HUES48 (cell line): ENCODE measurements at regions not wholly inside any gene's neighbourhood (a gene's known extent, or its start where the extent isn't known, plus 50 kb on each side); places are given as distances from the start of the nearest gene placed in this dataset.

Experiments used
- H3K27ac ChIP-seq: one replicate; pipeline ENCODE4 v1.7.0; 2013; ENCODE audit warnings: low read depth, low read length, inconsistent platforms
- H3K27me3 ChIP-seq: 2 replicates; pipeline ENCODE4 v1.6.1; 2013; ENCODE audit warnings: mild to moderate bottlenecking, low read length; ENCODE audit not compliant: control insufficient read depth, insufficient read depth
- H3K36me3 ChIP-seq: 2 replicates; pipeline ENCODE4 v1.6.1; 2013; ENCODE audit warnings: low read length; ENCODE audit not compliant: control insufficient read depth, insufficient read depth
- H3K4me1 ChIP-seq: 2 replicates; pipeline ENCODE4 v1.6.1; 2013; ENCODE audit warnings: mild to moderate bottlenecking, low read length; ENCODE audit not compliant: control insufficient read depth, insufficient read depth
- H3K4me3 ChIP-seq: 2 replicates; pipeline ENCODE4 v1.5.1; 2013; ENCODE audit warnings: mild to moderate bottlenecking, low read depth, low read length
- H3K9ac ChIP-seq: 2 replicates; pipeline ENCODE4 v1.6.1; 2013; ENCODE audit warnings: mild to moderate bottlenecking, low read depth, low read length, moderate library complexity
- H3K9me3 ChIP-seq: 2 replicates; pipeline ENCODE4 v1.6.1; 2013; ENCODE audit warnings: low read length; ENCODE audit not compliant: control insufficient read depth, insufficient read depth

GRCh38 chr7:46349490-46349889, 428.4 kb upstream of the IGFBP3 start:
- Histone ChIP-seq H3K9me3 (no peaks in the 10 kb centered on the region), H3K9ac (no peak overlapping the region), H3K4me3 (no peak overlapping the region), H3K36me3 (no peaks in the 10 kb centered on the region), H3K27me3 (no peaks in the 10 kb centered on the region), H3K27ac (no peak overlapping the region), H3K4me1 (no peaks in the 10 kb centered on the region)

- no peaks in the 10 kb centered on the region for H3K36me3 ChIP-seq
- H3K4me3 ChIP-seq: no peak overlapping the region
- no peak overlapping the region for H3K9ac ChIP-seq
- H3K27ac ChIP-seq: no peak overlapping the region
- H3K4me1 ChIP-seq: no peaks in the 10 kb centered on the region
- no peaks in the 10 kb centered on the region for H3K27me3 ChIP-seq
- H3K9me3 ChIP-seq: no peaks in the 10 kb centered on the region
Measured at GRCh38 chr7:46344533-46344932, 423.5 kb upstream of the IGFBP3 start.

GRCh38 chr7:46343802-46344201, 422.7 kb upstream of the IGFBP3 start:
- no peak overlapping the region for H3K27ac ChIP-seq
- no peak overlapping the region for H3K4me3 ChIP-seq
- no peaks in the 10 kb centered on the region for H3K36me3 ChIP-seq
- no peaks in the 10 kb centered on the region for H3K9me3 ChIP-seq
- no peak overlapping the region for H3K9ac ChIP-seq
- H3K4me1 ChIP-seq: no peaks in the 10 kb centered on the region
- H3K27me3 ChIP-seq: no peaks in the 10 kb centered on the region

GRCh38 chr7:46322937-46323336, 401.9 kb upstream of the IGFBP3 start:
- Histone ChIP-seq H3K27ac (no peak overlapping the region), H3K9ac (no peak overlapping the region), H3K9me3 (no peaks in the 10 kb centered on the region), H3K4me1 (no peaks in the 10 kb centered on the region), H3K27me3 (no peaks in the 10 kb centered on the region), H3K36me3 (no peaks in the 10 kb centered on the region), H3K4me3 (no peak overlapping the region)

- H3K36me3 ChIP-seq: no peaks in the 10 kb centered on the region
- no peaks in the 10 kb centered on the region for H3K9me3 ChIP-seq
- no peak overlapping the region for H3K9ac ChIP-seq
- no peak overlapping the region for H3K27ac ChIP-seq
- no peaks in the 10 kb centered on the region for H3K4me1 ChIP-seq
- no peak overlapping the region for H3K4me3 ChIP-seq
- H3K27me3 ChIP-seq: no peaks in the 10 kb centered on the region
Measured at GRCh38 chr7:46321556-46322205, 400.6 kb upstream of the IGFBP3 start.

- Histone ChIP-seq H3K9ac (no peak overlapping the region), H3K27me3 (no peaks in the 10 kb centered on the region), H3K27ac (no peak overlapping the region), H3K4me3 (no peak overlapping the region), H3K4me1 (no peaks in the 10 kb centered on the region), H3K36me3 (no peaks in the 10 kb centered on the region), H3K9me3 (no peaks in the 10 kb centered on the region)
Measured at GRCh38 chr7:46320956-46321355, 399.9 kb upstream of the IGFBP3 start.

GRCh38 chr7:46319841-46320240, 398.8 kb upstream of the IGFBP3 start:
- no peaks in the 10 kb centered on the region for H3K27me3 ChIP-seq
- H3K9ac ChIP-seq: no peak overlapping the region
- H3K36me3 ChIP-seq: no peaks in the 10 kb centered on the region
- H3K4me3 ChIP-seq: no peak overlapping the region
- no peaks in the 10 kb centered on the region for H3K4me1 ChIP-seq
- no peak overlapping the region for H3K27ac ChIP-seq
- no peaks in the 10 kb centered on the region for H3K9me3 ChIP-seq

GRCh38 chr7:46318276-46318675, 397.2 kb upstream of the IGFBP3 start:
- no peaks in the 10 kb centered on the region for H3K9me3 ChIP-seq
- H3K27ac ChIP-seq: no peak overlapping the region
- H3K4me1 ChIP-seq: no peaks in the 10 kb centered on the region
- no peak overlapping the region for H3K9ac ChIP-seq
- H3K36me3 ChIP-seq: no peaks in the 10 kb centered on the region
- no peak overlapping the region for H3K4me3 ChIP-seq
- H3K27me3 ChIP-seq: no peaks in the 10 kb centered on the region

- H3K27me3 ChIP-seq: no peaks in the 10 kb centered on the region
- no peaks in the 10 kb centered on the region for H3K36me3 ChIP-seq
- H3K9ac ChIP-seq: no peak overlapping the region
- no peak overlapping the region for H3K4me3 ChIP-seq
- H3K27ac ChIP-seq: no peak overlapping the region
- H3K4me1 ChIP-seq: no peaks in the 10 kb centered on the region
- H3K9me3 ChIP-seq: no peaks in the 10 kb centered on the region
Measured at GRCh38 chr7:46317256-46317655, 396.2 kb upstream of the IGFBP3 start.

GRCh38 chr7:46315891-46316290, 394.8 kb upstream of the IGFBP3 start:
- Histone ChIP-seq H3K9ac (no peak overlapping the region), H3K4me3 (no peak overlapping the region), H3K36me3 (no peaks in the 10 kb centered on the region), H3K9me3 (no peaks in the 10 kb centered on the region), H3K4me1 (no peaks in the 10 kb centered on the region), H3K27me3 (no peaks in the 10 kb centered on the region), H3K27ac (no peak overlapping the region)

GRCh38 chr7:46301677-46302076, 380.6 kb upstream of the IGFBP3 start:
- H3K27ac ChIP-seq: no peak overlapping the region
- no peak overlapping the region for H3K4me3 ChIP-seq
- H3K27me3 ChIP-seq: no peaks in the 10 kb centered on the region
- no peaks in the 10 kb centered on the region for H3K4me1 ChIP-seq
- no peaks in the 10 kb centered on the region for H3K36me3 ChIP-seq
- H3K9ac ChIP-seq: no peak overlapping the region
- no peaks in the 10 kb centered on the region for H3K9me3 ChIP-seq

- Histone ChIP-seq H3K9me3 (no peaks in the 10 kb centered on the region), H3K9ac (no peak overlapping the region), H3K27me3 (no peaks in the 10 kb centered on the region), H3K36me3 (no peaks in the 10 kb centered on the region), H3K4me1 (no peaks in the 10 kb centered on the region), H3K27ac (no peak overlapping the region), H3K4me3 (no peak overlapping the region)
Measured at GRCh38 chr7:46297515-46297914, 376.4 kb upstream of the IGFBP3 start.
